DND-41 (cell line): ENCODE measurements at regions not wholly inside any gene's neighbourhood (a gene's known extent, or its start where the extent isn't known, plus 50 kb on each side); places are given as distances from the start of the nearest gene placed in this dataset.

Experiments used
- CTCF ChIP-seq: IDR thresholded peaks from 2 replicates; pipeline ENCODE4 v1.5.1; 2012; ENCODE audit warnings: borderline replicate concordance, low read length, moderate library complexity, mild to moderate bottlenecking; ENCODE audit not compliant: poor library complexity, severe bottlenecking; ENCODE audit errors: extremely low read depth
- EZH2 ChIP-seq: IDR thresholded peaks from 3 replicates; pipeline ENCODE4 v1.6.1; 2012; ENCODE audit warnings: borderline replicate concordance, low read depth, mild to moderate bottlenecking, moderate library complexity, low read length, inconsistent platforms; ENCODE audit not compliant: severe bottlenecking

GRCh38 chr7:46321556-46322205 is 400.6 kb upstream of the IGFBP3 start:
- TF ChIP-seq CTCF: no peak
- TF ChIP-seq EZH2: no peak
